OCI-M2 (cell line): ENCODE measurements at regions not wholly inside any gene's neighbourhood (a gene's known extent, or its start where the extent isn't known, plus 50 kb on each side); places are given as distances from the start of the nearest gene placed in this dataset.

ENCODE experiments used
- DNase-seq: peaks from one replicate; lab custom pipeline; 2025; ENCODE audit not compliant: unreplicated experiment; lab: John Stamatoyannopoulos, UW

GRCh38 chr3:162170581-162170980 is 674.0 kb downstream of the OTOL1 start:
- no peak for DNase-seq

DNA sequence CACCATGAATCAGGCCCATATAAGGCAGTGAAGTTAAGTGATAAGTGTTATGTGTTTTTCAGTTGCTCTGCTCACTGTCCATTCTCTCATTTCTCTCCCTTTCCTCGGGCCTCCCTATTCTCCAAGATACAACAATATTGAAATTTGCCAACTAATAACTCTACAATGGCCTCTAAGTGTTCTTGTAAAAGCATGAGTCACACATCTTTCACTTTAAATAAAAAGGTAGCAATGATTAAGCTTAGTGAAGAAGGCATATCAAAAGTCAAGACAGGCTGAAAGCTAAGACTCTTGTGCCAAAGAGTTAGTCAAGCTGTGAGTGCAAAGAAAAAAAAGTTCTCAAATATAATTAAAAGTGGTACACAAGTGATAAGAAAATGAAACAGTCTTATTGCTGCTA is 675.4 kb downstream of the OTOL1 start:
- DNase-seq: no peak

DNA sequence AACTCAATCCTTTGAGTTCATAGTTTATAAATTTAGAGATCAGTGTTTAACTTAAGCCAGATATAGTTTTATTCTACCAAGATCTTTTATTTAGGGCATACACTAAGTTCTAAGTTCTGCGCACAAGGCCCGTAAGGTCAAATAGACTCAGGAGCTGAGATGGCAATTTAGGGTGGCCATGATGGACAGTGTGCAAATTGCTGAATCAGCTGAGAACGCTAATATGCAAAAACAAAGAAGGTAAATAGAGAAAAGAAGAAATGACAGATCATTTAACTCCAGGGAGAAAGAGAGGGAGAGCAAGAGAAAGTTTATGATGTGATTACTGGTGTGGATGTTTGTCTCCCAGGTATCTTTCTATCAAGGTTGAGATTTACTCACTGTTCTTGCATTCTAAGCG is 678.5 kb downstream of the OTOL1 start:
- no peak for DNase-seq

- DNase-seq: no peak
These were observed 679.3 kb downstream of the OTOL1 start for GRCh38 chr3:162175878-162176277.

- no peak for DNase-seq
These were observed 686.8 kb downstream of the OTOL1 start for GRCh38 chr3:162183440-162183839.

DNA sequence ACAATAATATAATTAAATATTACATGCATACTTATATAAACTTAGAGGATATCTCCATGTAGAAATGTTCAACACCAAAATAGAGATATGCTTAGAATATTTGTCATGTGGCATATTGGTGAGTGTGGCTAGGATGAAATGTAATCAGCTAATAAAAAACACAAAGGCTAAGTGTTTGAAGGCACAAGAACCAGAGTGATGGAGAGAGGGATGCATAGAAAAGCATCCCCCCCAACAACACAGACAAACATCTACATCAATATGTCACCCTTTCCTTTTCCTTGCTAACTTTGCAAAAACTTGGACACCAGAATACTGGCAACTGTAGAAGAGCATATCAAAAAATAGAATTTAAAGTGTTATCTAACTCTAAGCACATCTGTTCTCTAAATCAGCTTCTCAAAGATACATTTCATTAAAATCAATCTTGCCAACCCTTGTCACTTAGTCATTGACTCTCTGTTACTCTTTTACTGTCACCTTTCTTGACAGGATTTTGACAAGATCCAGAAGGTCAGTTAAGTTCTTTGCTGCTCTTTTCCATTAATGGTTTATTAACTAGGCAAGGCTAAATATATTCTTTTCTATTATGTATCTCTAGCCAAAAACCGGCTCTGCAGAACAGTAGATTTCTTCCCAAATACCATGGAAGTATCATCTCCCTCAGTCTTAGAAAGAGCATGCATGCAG is 695.9 kb downstream of the OTOL1 start:
- no peak for DNase-seq

DNA sequence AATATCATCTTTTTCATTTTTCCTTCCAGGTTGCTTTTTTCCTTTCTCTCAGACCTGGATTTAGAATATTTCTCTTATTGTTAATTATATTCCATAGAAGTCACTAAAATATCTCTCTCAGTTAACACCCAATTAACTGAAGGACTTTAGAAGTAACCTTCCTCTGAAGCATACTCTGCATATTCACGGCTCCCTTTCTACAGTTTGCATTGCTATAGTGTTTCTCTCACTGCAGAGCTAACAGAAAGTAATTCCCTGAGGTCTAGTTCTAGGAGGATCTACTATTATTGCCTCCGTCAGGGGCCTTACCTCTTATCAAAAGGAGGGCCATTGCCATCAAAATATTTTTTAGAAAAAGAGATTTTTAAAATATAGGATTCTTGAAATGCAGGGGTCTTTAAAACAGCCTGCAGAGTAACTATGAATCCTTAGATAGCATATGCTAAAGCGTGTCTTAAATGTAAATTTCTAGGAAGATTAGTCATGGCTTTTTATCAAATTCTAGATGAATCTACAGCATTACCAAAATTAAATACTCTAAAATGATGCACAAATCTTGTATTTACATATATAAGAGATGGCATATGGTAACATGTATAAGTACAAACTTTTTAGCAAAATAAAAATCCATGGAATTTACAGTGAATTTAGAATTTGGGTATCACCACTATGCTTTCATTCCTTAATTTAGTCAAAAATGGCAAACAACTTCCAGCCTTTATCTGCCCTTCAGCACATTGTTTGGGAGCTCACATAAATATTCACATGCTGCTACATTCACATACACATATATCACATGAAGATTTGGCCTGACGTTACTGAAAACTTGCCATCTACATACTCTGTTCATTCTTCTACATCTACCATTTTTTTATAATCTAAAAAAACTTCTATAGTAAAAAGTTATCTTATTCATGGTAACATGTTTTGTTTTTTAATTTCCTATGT is 696.8 kb downstream of the OTOL1 start:
- no peak for DNase-seq

GRCh38 chr3:162195147-162195546 is 698.5 kb downstream of the OTOL1 start:
- DNase-seq: no peak

DNA sequence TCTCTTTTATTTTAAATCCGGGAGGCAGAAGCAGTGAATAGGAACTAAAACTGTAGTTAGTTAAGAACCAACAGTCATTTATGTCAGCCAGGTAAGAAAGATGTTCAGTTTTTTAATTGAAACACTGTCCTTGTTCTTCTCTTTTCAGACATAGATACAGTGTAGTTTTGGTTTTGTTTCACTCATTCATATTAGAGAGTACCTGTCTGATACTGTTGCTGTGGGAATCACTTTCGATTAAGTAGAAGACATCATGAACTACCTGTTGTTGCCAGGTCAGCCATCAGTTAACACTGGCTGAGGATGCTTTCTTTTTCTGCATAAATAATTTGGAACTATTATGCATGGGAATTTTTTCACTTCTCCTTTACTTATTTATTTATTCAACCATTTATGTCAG is 700.4 kb downstream of the OTOL1 start:
- no peak for DNase-seq

DNA sequence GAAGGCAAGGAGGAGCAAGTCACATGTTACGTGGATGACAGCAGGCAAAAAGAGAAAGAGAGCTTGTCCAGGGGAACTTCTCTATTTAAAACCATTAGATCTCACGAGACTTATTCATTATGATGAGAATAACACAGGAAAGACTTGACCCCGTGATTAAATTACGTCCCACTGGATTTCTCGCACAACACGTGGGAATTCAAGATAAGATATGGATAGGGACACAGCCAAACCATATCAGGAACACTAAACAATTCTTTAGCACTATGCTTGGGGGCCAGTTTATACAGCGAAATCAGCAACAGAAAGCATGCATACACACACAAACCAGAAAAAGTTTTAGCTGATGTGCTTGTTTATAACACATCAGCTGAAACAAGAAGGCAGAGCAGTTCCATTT is 704.2 kb downstream of the OTOL1 start:
- no peak for DNase-seq

DNA sequence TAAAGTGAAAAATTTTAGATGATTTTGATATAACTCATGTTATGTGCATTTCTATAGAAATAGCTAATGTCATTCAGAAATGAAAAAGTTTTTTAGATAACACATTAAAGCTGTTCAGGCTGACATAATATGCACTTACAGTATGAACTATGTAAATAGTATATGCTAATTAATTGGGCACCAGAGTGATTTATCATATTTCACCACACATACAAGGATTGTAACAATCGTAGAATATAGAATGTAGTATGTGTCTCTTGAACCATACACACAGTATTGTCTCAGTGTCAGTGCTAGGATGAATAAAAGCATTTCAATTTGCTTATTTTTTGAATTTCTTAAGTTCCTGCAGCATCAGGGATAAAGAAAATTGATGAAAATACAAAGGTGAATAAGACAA is 710.0 kb downstream of the OTOL1 start:
- no peak for DNase-seq

DNA sequence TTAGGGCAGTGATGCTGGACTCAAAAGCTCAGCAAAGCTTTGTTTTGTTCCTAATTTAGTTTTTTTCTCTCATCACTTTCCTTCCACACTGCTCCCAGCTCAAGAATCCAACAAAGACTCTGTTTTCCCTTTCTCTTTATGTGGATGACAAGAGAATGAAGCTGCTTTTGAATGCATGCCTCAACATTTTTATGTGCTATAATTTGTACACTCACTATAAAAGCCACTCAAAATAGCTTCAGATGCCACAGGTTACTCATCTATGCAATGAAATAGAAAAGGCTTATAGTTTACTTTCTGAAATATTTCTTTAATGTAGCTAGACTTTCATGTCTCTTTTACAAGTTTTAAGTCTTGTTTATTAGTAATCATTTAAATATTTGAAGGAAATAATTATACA is 714.9 kb downstream of the OTOL1 start:
- no peak for DNase-seq

- no peak for DNase-seq
These were observed 716.6 kb downstream of the OTOL1 start for GRCh38 chr3:162213196-162213595.

- no peak for DNase-seq
These were observed 717.3 kb downstream of the OTOL1 start for GRCh38 chr3:162213956-162214355.

- DNase-seq: no peak
These were observed 721.0 kb downstream of the OTOL1 start for GRCh38 chr3:162217647-162218046.

GRCh38 chr3:162218479-162218878 is 721.9 kb downstream of the OTOL1 start:
- no peak for DNase-seq

GRCh38 chr3:162224746-162225145 is 728.1 kb downstream of the OTOL1 start:
- DNase-seq: no peak

DNA sequence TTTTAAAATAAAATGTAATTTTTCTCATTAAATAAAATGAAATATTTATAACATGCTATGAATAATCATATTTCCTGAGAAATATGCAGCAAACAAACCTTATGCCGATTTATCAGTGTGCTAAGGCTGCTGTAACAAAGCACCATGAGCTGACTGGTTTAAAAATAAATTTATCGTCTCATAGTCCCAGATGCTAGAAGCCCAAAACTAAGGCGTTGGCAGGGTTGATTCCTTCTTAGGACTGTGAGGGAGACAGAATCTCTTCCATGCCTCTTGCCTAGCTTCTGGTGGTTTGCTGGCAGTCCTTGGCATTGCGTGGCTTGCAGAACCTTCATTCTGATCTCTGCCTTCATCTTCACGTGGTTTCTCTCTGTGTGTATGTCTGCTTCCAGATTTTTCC is 740.3 kb downstream of the OTOL1 start:
- no peak for DNase-seq

DNA sequence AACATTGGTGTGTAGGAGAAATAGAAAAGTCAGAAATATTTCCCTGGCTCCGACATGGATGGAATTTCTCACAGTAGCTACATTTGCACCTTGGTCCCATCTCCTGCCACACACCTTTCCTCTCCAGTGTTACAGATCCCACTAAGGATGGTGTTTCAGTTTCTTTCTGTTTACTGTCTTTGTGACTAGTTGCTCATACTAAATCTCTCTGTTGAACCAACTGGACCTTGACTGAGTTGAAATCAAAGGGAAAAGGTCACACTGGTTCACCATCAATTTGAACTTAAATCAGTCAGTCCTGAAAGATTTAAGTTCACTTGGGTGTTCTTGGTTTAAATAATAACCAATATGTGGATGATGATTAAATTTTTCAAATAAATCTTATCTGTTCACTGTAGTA is 754.2 kb downstream of the OTOL1 start:
- no peak for DNase-seq

GRCh38 chr3:162262129-162262528 is 765.5 kb downstream of the OTOL1 start:
- no peak for DNase-seq

DNA sequence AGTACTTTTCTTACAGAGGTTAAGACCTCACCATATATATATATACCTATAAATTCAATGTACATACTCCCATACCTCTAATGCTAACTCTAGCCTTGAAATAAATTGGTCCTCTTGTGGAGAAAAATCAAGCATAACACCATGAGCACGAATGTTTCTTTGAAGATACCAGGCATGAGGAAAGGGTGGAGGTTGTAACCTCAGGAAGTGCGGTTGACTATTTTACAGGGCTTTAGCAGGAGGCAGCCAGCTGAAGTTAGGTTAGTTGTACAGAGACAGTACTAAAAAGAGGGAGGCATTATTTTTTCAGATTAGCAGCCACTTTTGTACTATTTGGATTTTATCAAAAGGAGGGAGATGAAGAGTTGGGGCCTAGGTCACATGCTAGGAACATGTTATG is 767.0 kb downstream of the OTOL1 start:
- DNase-seq: no peak
